ENCODE measurements at regions not wholly inside any gene's neighbourhood (a gene's known extent, or its start where the extent isn't known, plus 50 kb on each side); places are given as distances from the start of the nearest gene placed in this dataset.
"Not testable (repeated sequence)": the region's sequence is repeated elsewhere in the genome, so short reads cannot be mapped to it uniquely, and the experiment has no call there.

DNA sequence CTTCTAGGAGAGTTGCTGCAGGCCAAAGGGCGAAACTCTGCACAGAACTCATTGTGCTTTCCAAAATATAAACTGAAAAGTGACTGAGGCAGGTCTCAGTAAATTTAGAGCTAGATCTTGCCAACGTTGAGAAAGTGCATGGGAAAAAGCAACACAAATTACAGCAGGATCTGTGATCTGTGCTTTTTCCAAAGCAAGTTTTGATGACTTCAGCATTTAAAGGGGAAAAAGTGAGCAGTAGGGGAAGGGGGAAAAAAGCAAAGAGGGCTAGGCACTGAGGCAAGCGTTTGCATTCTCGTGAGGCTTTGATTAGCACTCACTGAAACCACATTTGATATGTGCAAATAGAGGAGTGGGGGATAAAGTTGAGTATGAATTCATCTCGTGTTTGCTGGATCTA lies 351.5 kb upstream of the NPAP1 start:
- DNase-seq: not testable (repeated sequence)

GRCh38 chr15:24326513-24326912 lies 349.1 kb upstream of the NPAP1 start:
- not testable (repeated sequence) for DNase-seq

- not testable (repeated sequence) for DNase-seq
These were observed 343.6 kb upstream of the NPAP1 start for GRCh38 chr15:24331964-24332363.

DNA sequence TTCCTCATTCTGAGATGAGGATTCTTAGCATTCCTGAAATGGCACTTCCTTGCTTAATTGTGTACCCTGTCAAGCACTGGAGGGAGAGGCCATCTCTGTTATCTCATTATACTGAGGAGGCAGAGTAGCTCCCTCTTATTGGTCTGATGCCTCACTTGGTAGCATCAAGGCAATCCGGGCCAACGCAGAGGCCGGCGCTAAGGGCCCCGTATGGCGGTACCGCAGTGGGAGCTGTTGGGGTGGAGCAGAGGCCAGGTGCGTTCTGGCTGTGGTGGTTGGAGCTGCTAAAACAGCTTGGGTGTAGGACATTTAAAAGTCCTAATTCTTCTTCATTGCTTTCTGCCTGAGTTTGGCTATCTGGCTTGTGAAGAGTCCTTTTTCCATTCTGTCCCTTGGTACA lies 333.7 kb upstream of the NPAP1 start:
- DNase-seq: not testable (repeated sequence)

GRCh38 chr15:24352777-24353176 lies 322.8 kb upstream of the NPAP1 start:
- not testable (repeated sequence) for DNase-seq

DNA sequence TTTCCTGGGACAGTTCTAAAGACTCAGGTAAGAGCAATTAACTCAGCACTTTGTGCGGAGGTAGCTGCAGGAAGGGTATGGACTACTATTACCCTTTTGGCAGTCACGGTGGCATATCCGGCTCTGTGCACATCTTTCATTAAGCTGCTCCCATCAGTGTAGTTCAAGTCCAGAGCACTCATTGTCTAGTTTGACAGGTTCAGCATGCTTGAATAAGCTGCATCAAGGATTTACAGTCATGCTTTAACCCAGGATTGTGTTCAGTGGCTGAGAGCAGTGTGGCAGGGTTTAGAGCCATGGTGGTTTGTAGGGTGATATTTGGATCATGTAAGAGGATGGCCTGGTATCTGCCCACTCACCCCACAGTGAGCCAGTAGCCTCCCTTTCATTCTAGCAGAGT lies 294.5 kb upstream of the NPAP1 start:
- DNase-seq: not testable (repeated sequence)

DNA sequence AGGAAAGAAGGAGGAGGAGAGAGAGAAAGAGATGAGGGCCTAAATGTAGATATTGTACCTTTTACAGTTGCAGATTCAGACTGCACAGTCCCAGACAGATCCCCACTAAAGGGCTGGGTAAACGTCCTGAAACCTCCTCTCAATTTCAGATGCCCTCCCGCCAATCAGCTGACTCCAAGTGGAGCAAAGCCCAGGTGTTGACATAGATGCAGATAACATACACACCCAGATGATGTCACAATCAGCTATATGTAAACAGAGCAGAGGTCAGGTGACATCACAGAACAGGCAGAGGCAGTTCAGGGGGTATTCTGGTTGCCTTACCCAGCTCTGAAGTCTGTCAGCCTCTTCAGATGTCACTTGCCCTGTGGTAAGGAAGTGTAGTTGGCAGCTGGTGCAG lies 290.3 kb upstream of the NPAP1 start:
- DNase-seq: not testable (repeated sequence)

DNA sequence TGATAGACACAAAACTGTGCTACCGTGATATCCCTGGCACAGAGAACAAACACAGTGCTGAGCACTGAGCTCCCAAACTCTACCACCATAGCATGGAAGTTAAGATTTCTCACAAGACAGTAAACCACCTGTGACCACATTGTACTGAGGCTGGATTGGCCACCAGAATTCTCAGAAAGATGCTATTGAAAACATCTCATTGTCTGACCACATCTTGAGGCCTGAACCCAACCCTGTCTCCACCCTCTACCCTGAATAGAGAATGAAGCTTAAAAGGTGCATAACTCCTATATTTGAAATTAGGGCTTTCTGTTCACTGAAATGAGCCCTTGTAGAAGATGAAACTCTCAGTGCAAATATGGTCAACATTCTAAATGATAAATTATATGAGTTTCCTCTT lies 281.3 kb upstream of the NPAP1 start:
- DNase-seq: no peak

GRCh38 chr15:24412649-24413048 lies 262.9 kb upstream of the NPAP1 start:
- not testable (repeated sequence) for DNase-seq

GRCh38 chr15:24426286-24427054 lies 249.1 kb upstream of the NPAP1 start:
- DNase-seq: not testable (repeated sequence)

- not testable (repeated sequence) for DNase-seq
These were observed 248.5 kb upstream of the NPAP1 start for GRCh38 chr15:24427055-24427400.

DNA sequence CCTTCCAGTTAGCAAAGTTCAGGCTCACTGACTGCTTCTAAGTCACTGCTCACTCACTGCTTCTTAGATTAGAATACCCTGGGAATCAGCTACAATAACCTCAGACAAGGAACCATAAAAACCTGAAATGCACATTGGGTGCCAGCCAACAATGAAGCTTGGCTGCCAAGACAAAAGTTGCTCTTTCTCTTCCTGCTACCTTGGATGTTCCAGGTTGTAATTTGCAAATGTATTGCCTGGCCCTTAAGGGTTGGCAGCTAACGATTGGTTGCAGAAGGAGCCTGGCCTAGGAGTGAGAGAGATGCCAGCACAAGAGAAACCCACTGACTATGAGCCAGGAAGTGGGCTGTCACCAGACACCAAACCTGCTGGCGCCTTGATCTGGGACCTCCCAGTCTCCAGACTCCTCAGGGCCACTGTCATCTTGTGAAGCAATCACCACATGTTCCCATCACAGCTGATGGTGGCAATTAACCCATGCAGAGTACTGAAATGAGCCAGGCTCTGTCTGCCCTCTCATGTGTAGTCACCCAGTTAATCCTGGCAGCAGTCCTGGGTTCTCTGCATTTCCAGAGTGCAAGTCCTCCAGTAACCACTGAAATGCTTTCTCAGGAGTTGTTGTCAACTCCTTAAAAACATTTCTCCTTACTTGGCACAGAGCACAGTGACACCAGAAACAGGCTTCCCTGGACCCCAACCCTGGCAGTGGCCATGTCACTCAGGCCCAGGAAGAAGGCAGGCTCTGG lies 240.3 kb upstream of the NPAP1 start:
- DNase-seq: not testable (repeated sequence)

DNA sequence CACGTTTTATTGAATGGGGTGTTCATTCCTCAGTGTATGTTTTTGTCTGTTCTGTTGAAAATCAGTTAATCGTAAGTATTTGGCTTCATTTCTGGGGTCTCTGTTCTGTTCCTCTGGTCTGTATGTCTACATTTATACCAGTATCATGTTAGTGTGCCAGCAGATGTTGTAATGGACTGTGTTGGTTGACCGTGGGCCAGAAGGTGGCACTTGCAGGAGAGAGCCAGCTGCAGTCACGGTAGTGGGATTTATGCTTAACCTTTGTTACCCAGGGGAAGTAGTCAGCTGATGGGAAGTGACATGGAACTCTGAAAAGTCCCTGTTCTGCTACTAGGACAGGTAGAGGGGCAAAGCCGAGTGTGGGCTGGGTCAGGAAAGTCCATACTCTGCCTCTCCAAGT lies 238.3 kb upstream of the NPAP1 start:
- DNase-seq: not testable (repeated sequence)

- DNase-seq: not testable (repeated sequence)
These were observed 237.8 kb upstream of the NPAP1 start for GRCh38 chr15:24437735-24438134.

DNA sequence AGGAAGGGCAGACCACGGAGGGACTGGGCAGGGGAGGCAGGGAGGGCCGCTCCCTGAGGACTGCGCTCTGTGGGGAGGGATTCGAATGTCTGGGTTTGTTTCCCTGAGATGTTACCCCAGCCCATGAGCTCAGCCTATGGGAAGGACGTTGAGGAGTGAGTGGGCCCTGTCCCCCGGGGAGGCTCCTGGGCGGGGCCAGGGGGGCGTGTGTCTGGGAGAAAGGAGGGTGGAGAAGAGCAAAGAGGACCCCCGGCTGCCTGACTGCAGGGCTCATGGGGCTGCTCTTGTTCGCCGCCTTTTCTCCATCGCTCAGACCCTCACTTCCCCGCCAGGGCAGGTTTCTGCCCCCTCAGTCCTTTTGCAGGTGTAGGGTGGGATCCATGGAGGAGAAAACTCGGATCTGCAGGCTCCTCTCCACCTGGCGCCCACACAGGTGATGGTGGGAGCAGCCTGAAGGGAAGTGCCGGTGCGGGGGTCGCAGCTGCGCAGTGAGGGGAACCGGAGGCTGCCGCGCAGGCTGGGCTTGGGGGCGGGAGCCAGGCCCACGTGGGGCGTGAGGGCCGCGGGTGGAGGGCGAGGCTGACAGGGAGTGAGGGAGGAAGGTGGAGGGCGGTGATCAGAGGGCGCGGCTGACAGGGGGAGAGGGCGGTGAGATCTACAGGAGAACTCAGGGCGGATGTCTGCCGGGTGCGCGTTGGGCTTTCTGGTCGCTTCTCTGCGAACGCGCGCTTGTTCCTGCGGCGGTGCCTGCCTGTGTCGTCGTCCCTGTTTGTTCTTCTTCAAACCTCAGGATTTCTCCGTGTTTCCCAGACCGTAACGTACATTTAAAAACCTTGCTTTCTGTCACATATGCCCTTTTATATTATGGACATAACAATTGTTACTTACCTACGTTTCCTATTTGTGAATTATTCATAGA lies 198.2 kb upstream of the NPAP1 start:
- not testable (repeated sequence) for DNase-seq

DNA sequence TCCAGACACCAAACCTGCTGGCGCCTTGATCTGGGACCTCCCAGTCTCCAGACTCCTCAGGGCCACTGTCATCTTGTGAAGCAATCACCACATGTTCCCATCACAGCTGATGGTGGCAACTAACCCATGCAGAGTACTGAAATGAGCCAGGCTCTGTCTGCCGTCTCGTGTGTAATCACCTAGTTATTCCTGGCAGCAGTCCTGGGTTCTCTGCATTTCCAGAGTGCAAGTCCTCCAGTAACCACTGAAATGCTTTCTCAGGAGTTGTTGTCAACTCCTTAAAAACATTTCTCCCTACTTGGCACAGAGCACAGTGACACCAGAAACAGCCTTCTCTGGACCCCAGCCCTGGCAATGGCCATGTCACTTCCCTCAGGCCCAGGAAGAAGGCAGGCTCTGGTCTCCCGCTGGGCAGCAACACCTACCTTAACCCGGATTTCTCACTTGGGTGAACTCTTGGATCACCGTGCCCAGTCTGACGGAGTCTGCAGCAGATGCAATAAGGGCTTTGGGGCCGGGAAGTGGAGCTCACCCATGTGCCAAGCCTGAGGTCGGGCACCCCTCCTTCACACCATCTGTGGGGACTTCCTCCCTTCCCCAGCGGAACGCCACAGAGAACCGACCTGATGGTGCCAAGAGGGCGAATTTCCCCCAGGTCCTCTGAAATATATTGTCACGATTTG lies 189.5 kb upstream of the NPAP1 start:
- DNase-seq: not testable (repeated sequence)

DNA sequence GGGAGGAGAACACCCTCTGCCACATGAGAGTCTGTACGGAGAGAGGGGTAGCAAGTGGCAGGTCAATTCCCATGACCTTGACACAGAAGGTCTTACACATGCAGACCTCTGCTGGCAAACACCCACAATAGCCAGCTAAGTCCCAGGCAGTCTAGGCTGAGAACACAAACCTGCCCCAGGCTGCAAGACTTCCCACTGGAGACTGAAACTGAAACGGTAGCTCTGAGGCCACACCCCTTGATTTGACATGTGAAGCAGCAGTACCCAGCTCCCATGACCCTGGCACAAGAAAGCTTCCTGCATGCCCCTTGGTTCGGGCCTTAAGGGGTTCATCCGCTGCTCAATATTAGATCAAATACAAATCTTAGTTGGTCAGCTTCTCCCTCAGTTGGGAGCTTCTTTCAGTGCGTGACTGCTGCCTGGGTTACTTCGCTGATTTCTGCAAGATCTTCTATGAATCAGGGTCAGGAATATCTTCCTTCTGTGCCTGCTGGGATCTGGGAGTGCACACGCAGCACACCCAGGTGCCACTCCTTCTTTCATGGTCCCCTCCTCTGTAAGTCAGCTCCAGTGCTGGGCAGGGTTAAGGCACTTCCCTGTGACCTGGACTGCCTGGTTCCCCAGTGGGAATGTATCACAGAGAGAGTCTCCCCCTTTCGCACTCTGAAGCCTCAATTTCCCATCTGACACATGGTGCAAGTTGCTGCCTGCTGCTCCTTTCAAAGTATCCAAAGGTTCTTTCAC lies 187.2 kb upstream of the NPAP1 start:
- not testable (repeated sequence) for DNase-seq

DNA sequence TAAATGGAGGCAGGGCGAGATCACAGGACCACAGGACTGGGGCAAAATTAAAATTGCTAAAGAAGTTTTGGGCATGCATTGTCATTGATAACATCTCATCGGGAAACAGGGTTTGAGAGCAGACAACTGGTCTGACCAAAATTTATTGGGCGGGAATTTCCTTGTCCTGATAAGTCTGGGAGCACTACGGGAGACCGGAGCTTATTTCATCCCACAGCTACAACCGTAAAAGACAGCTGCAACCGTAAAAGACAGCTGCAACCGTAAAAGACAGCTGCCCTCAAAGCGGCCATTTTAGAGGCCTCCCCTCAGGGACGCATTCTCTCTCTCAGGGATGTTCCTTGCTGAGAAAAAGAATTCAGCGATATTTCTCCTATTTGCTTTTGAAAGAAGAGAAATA lies 170.4 kb upstream of the NPAP1 start:
- not testable (repeated sequence) for DNase-seq

DNA sequence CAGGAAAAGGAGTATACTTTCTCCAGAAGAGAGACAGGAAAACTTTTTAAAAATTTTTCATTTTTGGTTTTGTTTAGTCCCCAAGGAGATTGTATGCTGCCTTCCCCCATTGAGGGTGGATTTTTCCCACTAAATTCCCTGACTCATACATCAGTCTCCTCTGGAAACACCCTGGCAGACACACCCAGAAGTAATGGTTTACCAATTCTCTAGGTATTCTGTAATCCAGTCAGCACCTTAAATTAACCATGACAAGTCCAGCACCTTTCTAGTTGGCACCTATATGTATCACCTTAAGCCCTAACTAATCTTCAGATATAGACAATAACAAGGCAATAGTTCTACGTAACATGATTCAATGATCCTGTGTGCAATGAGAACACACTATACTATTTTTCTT lies 165.9 kb upstream of the NPAP1 start:
- not testable (repeated sequence) for DNase-seq

DNA sequence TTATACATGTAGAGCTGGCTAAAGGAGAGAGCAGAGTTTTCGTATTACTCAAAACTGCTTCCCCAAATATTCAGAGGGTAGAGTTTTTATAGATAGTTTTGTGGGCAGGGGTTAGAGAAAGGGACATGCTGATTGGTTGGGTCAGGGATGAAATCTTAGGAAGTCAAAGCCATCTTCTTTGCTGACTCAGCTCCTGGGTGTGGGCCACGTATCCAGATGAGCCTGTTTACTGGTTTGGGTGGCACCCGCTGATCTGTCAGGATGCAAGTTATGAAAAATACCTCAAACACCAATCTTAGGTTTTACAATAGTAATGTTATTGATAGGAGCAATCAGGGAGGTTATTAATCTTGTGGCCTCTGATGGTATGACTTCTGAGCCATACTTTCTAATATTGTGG lies 164.0 kb upstream of the NPAP1 start:
- DNase-seq: not testable (repeated sequence)

- not testable (repeated sequence) for DNase-seq
These were observed 156.8 kb upstream of the NPAP1 start for GRCh38 chr15:24518772-24519171.

DNA sequence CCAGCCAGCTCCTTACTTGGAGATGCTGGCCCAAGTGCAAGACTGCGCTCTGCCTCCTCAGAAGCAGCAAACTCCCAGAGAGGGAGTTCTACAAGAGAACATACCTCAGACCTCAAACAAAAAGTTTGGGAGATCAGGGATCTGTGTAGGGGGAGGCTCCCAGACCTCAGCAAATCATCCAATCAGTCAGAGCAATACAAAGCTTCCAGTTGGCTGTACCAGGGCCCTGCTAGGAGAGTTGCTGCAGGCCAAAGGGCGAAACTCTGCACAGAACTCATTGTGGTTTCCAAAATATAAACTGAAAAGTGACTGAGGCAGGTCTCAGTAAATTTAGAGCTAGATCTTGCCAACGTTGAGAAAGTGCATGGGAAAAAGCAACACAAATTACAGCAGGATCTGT lies 144.3 kb upstream of the NPAP1 start:
- not testable (repeated sequence) for DNase-seq
